B cell (primary cell): ENCODE measurements at regions not wholly inside any gene's neighbourhood (a gene's known extent, or its start where the extent isn't known, plus 50 kb on each side); places are given as distances from the start of the nearest gene placed in this dataset.

Source experiments
- ATAC-seq: fragments of 200-7000 bp; cut with Tn5 transposase; one replicate; pipeline ENCODE4 v1.10.0; 2021; ENCODE audit warnings: low read depth, mild to moderate bottlenecking, moderate number of reproducible peaks, moderate library complexity
- CTCF ChIA-PET: fragments of 350-600 bp; sonication (Branson Sonifier 250); formaldehyde crosslinking; loops from one replicate; lab custom pipeline; 2021; ENCODE audit warnings: antibody characterized with exemption, inconsistent platforms; lab: Charles Lee
- POLR2A ChIA-PET: fragments of 350-600 bp; sonication (Branson Sonifier 250); formaldehyde crosslinking; loops from one replicate; lab custom pipeline; 2021; ENCODE audit warnings: antibody characterized with exemption; lab: Charles Lee
- DNase-seq: peaks from one replicate; pipeline ENCODE4 v3.0.0; 2013
- H2AFZ ChIP-seq: 2 replicates; pipeline ENCODE4 v1.6.1; 2012; ENCODE audit warnings: mild to moderate bottlenecking, low read depth, low read length; ENCODE audit not compliant: insufficient read depth, poor library complexity, severe bottlenecking
- H3K27ac ChIP-seq, 2 donors: 1 replicate in 1 of 2; 2 replicates in 1 of 2; pipeline ENCODE4 v1.5.1; 2012 to 2013; ENCODE audit warnings: low read length in 2 of 2, mild to moderate bottlenecking in 2 of 2, moderate library complexity in 1 of 2
- H3K27me3 ChIP-seq, 4 experiments: fragments of 200-600 bp in 1 of 4; sonication (generic) in 1 of 4; replicated peaks in 1 of 4; 1 replicate in 2 of 4; 2 replicates in 2 of 4; pipeline versions ENCODE4 v1.6.1 to v1.7.0; 2013 to 2016; ENCODE audit warnings: low read length in 3 of 4, mild to moderate bottlenecking in 2 of 4, mixed read lengths in 1 of 4, moderate library complexity in 1 of 4; ENCODE audit not compliant: insufficient read depth in 4 of 4, control insufficient read depth in 3 of 4; ENCODE audit errors: control extremely low read depth in 1 of 4
- H3K36me3 ChIP-seq, 2 experiments: replicated peaks in 1 of 2; 1 replicate in 1 of 2; 2 replicates in 1 of 2; pipeline versions ENCODE4 v1.6.1 to v1.7.1; 2013; ENCODE audit warnings: low read length in 1 of 2; ENCODE audit not compliant: insufficient read depth in 2 of 2, control insufficient read depth in 1 of 2; ENCODE audit errors: control extremely low read depth in 1 of 2, extremely low read depth in 1 of 2
- H3K4me1 ChIP-seq, 2 donors: fragments of 200-600 bp in 1 of 2; sonication (generic) in 1 of 2; 1 replicate in 1 of 2; 2 replicates in 1 of 2; pipeline versions ENCODE4 v1.5.1 to v1.6.1; 2013 to 2017; ENCODE audit warnings: low read length in 2 of 2; ENCODE audit not compliant: control insufficient read depth in 2 of 2, insufficient read depth in 2 of 2
- H3K4me2 ChIP-seq: replicated peaks from 2 replicates; pipeline ENCODE3; 2012; ENCODE audit warnings: mild to moderate bottlenecking, low read depth, low read length; ENCODE audit not compliant: poor library complexity, severe bottlenecking
- H3K4me3 ChIP-seq, 5 experiments: fragments of 200-600 bp in 1 of 5; sonication (generic) in 1 of 5; 1 replicate in 3 of 5; 2 replicates in 2 of 5; pipeline versions ENCODE4 v1.5.1 to v1.7.0; 2011 to 2016; ENCODE audit warnings: low read length in 4 of 5, mild to moderate bottlenecking in 4 of 5, low read depth in 2 of 5, control low read depth in 1 of 5, moderate library complexity in 1 of 5; ENCODE audit not compliant: insufficient read depth in 1 of 5; ENCODE audit errors: control extremely low read depth in 1 of 5, extremely low read depth in 1 of 5
- H3K79me2 ChIP-seq: fragments of 200-600 bp; sonication (generic); one replicate; pipeline ENCODE4 v1.6.0; 2016; ENCODE audit warnings: low read length; ENCODE audit not compliant: control insufficient read depth, insufficient read depth
- H3K9ac ChIP-seq: fragments of 200-600 bp; sonication (generic); 2 replicates; pipeline ENCODE4 v1.6.1; 2017; ENCODE audit warnings: mild to moderate bottlenecking, low read length, moderate library complexity
- H3K9me3 ChIP-seq, 3 donors: one replicate each; pipeline versions ENCODE4 v1.6.1 to v1.7.1; 2013; ENCODE audit warnings: low read length in 2 of 3; ENCODE audit not compliant: control insufficient read depth in 2 of 3, insufficient read depth in 1 of 3; ENCODE audit errors: control extremely low read depth in 1 of 3
- H4K20me1 ChIP-seq: 2 replicates; pipeline ENCODE4 v1.6.0; 2012; ENCODE audit warnings: mild to moderate bottlenecking, low read length; ENCODE audit not compliant: insufficient read depth, control insufficient read depth, poor library complexity, severe bottlenecking
- H3K27ac Mint-ChIP-seq: one replicate; pipeline ENCODE4 v1.8.0; 2021; ENCODE audit warnings: mixed read lengths
- H3K27me3 Mint-ChIP-seq: one replicate; pipeline ENCODE4 v1.8.0; 2021; ENCODE audit warnings: mixed read lengths
- H3K4me1 Mint-ChIP-seq: one replicate; pipeline ENCODE4 v1.8.0; 2021; ENCODE audit warnings: mixed read lengths
- H3K4me3 Mint-ChIP-seq: one replicate; pipeline ENCODE4 v1.8.0; 2021; ENCODE audit warnings: mixed read lengths
- H3K9me3 Mint-ChIP-seq: one replicate; pipeline ENCODE4 v1.8.0; 2022; ENCODE audit warnings: mixed read lengths; ENCODE audit not compliant: insufficient read depth
- EZH2 ChIP-seq: IDR thresholded peaks from 2 replicates; pipeline ENCODE4 v1.6.1; 2012; ENCODE audit warnings: borderline replicate concordance, low read depth, mild to moderate bottlenecking, moderate library complexity, low read length; ENCODE audit not compliant: insufficient read depth, poor library complexity, severe bottlenecking
- WGBS: methylation state at CpG from one replicate; pipeline ENCODE4 v1.1.5; 2013; ENCODE audit warnings: missing lambda C conversion rate; ENCODE audit not compliant: insufficient coverage; 5-methylcytosine and 5-hydroxymethylcytosine counted together
- intact Hi-C: fragments of 100-400 bp; cut with micrococcal nuclease; formaldehyde crosslinking; loops from one replicate; pipeline ENCODE4 v1.10.0; 2022
- TF ChIP-seq, protein P1 (sequence below): fragments of 200-600 bp; IDR thresholded peaks from one replicate; pipeline ENCODE4 v1.8.0; 2022; ENCODE audit warnings: antibody characterized with exemption, mild to moderate bottlenecking

DNA sequence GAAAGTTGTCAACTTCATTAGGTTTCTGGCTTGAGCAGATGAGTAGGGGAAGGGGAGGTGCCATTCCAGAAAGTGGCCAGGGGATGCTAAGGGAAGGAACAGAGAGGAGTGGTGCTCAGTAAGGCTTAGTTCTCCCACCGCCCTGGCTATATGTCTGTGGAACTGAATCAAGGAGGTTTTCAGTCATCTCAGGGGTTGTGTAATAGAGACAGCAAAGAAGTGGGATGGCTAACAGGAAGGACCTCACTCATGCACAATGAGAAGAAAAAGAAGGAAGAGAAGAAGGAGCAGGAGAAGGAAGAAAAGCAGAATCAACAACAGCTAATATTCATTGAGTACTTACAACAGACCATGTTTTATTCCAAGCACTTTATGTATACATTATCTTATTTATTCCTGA lies 368.7 kb downstream of the MID1IP1 start:
- Mint-ChIP-seq H3K27me3 (peaks cover 7% of the 10 kb centered on the region), H3K9me3 (no peaks in the 10 kb centered on the region), H3K4me3 (no peak overlapping the region), H3K4me1 (no peaks in the 10 kb centered on the region), H3K27ac (no peak overlapping the region)
- H3K36me3 ChIP-seq = no peaks in the 10 kb centered on the region
- no peak for DNase-seq
- peaks cover 0 to 3% (median 0%) of the 10 kb centered on the region in 4 experiments for H3K27me3 ChIP-seq
- intact Hi-C loops = no loop called here
- TF ChIP-seq, protein P1, sequence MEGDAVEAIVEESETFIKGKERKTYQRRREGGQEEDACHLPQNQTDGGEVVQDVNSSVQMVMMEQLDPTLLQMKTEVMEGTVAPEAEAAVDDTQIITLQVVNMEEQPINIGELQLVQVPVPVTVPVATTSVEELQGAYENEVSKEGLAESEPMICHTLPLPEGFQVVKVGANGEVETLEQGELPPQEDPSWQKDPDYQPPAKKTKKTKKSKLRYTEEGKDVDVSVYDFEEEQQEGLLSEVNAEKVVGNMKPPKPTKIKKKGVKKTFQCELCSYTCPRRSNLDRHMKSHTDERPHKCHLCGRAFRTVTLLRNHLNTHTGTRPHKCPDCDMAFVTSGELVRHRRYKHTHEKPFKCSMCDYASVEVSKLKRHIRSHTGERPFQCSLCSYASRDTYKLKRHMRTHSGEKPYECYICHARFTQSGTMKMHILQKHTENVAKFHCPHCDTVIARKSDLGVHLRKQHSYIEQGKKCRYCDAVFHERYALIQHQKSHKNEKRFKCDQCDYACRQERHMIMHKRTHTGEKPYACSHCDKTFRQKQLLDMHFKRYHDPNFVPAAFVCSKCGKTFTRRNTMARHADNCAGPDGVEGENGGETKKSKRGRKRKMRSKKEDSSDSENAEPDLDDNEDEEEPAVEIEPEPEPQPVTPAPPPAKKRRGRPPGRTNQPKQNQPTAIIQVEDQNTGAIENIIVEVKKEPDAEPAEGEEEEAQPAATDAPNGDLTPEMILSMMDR = no peak
- TF ChIP-seq EZH2 = no peak
- CTCF ChIA-PET = no interaction called here
- no peaks in the 10 kb centered on the region for H3K9me3 ChIP-seq
- H3K79me2 ChIP-seq = no peaks in the 10 kb centered on the region
- no peak overlapping the region for H3K4me3 ChIP-seq
- ATAC-seq = no peak
- no peaks in the 10 kb centered on the region for H3K4me1 ChIP-seq
- no CpG with 5 or more reads among the region's 1 CpG for WGBS
- H2AFZ ChIP-seq = no peak overlapping the region
- no peaks in the 10 kb centered on the region for H4K20me1 ChIP-seq
- H3K27ac ChIP-seq = no peak overlapping the region
- POLR2A ChIA-PET = no interaction called here
- H3K9ac ChIP-seq = no peak overlapping the region
- no peak overlapping the region for H3K4me2 ChIP-seq

DNA sequence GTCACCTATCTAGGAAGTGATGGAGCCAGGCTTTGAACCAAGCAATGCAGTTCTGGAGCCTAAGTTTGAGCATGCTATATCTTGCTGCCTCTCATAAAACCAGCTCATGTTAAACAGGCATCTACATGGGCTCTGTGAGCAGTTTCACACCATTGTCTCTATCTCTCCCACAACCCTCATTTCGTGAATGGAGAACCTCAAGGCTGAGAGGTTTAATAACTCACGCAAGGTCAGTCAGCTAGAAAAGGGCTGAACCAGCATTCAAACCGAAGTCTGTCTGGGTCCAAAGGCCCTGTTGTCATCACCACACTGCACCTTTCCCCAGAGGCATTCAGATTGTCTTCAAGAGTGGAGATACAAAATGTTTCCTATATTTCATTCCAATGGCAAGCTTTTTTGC lies 369.2 kb downstream of the MID1IP1 start:
- no peaks in the 10 kb centered on the region for H3K9me3 ChIP-seq
- no peak overlapping the region for H2AFZ ChIP-seq
- intact Hi-C loops = no loop called here
- ChIA-PET POLR2A (no interaction called here), CTCF (no interaction called here)
- no peaks in the 10 kb centered on the region for H3K4me1 ChIP-seq
- Mint-ChIP-seq H3K4me1 (no peaks in the 10 kb centered on the region), H3K9me3 (no peaks in the 10 kb centered on the region), H3K4me3 (no peak overlapping the region), H3K27ac (no peak overlapping the region), H3K27me3 (peaks cover 7% of the 10 kb centered on the region)
- no peaks in the 10 kb centered on the region for H3K79me2 ChIP-seq
- 38% methylated on average over 1 of the region's 3 CpGs for WGBS
- no peaks in the 10 kb centered on the region for H3K36me3 ChIP-seq
- H3K9ac ChIP-seq = no peak overlapping the region
- H3K4me2 ChIP-seq = no peak overlapping the region
- no peaks in the 10 kb centered on the region for H4K20me1 ChIP-seq
- H3K27ac ChIP-seq = no peak overlapping the region
- H3K27me3 ChIP-seq = peaks cover 0 to 2% (median 0%) of the 10 kb centered on the region in 4 experiments
- DNase-seq (no peak), ATAC-seq (no peak)
- no peak for TF ChIP-seq EZH2
- TF ChIP-seq, protein P1 = no peak
- no peak overlapping the region for H3K4me3 ChIP-seq
